ENCODE measurements at regions not wholly inside any gene's neighbourhood (a gene's known extent, or its start where the extent isn't known, plus 50 kb on each side); places are given as distances from the start of the nearest gene placed in this dataset.

DNA sequence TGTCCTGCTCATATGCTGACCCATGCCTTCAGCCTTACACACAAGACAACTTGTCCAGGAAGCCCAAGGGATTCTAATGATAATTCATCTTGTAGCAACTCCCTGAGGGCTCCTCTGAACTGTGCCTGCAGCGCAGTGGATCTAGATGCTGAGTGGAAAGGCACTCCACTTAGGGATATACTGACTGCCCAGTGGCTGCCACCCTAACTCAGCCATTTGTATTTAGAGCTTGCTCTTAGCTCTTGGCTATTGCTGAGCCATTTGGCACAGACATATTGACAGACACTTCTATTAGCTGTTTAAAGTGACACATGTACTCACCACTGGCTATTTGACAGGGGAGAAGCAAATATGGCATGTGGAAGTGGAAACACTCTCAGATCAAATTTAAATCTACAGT is 278.3 kb upstream of the SGK1 start (continued):
- TF ChIP-seq, protein P1, sequence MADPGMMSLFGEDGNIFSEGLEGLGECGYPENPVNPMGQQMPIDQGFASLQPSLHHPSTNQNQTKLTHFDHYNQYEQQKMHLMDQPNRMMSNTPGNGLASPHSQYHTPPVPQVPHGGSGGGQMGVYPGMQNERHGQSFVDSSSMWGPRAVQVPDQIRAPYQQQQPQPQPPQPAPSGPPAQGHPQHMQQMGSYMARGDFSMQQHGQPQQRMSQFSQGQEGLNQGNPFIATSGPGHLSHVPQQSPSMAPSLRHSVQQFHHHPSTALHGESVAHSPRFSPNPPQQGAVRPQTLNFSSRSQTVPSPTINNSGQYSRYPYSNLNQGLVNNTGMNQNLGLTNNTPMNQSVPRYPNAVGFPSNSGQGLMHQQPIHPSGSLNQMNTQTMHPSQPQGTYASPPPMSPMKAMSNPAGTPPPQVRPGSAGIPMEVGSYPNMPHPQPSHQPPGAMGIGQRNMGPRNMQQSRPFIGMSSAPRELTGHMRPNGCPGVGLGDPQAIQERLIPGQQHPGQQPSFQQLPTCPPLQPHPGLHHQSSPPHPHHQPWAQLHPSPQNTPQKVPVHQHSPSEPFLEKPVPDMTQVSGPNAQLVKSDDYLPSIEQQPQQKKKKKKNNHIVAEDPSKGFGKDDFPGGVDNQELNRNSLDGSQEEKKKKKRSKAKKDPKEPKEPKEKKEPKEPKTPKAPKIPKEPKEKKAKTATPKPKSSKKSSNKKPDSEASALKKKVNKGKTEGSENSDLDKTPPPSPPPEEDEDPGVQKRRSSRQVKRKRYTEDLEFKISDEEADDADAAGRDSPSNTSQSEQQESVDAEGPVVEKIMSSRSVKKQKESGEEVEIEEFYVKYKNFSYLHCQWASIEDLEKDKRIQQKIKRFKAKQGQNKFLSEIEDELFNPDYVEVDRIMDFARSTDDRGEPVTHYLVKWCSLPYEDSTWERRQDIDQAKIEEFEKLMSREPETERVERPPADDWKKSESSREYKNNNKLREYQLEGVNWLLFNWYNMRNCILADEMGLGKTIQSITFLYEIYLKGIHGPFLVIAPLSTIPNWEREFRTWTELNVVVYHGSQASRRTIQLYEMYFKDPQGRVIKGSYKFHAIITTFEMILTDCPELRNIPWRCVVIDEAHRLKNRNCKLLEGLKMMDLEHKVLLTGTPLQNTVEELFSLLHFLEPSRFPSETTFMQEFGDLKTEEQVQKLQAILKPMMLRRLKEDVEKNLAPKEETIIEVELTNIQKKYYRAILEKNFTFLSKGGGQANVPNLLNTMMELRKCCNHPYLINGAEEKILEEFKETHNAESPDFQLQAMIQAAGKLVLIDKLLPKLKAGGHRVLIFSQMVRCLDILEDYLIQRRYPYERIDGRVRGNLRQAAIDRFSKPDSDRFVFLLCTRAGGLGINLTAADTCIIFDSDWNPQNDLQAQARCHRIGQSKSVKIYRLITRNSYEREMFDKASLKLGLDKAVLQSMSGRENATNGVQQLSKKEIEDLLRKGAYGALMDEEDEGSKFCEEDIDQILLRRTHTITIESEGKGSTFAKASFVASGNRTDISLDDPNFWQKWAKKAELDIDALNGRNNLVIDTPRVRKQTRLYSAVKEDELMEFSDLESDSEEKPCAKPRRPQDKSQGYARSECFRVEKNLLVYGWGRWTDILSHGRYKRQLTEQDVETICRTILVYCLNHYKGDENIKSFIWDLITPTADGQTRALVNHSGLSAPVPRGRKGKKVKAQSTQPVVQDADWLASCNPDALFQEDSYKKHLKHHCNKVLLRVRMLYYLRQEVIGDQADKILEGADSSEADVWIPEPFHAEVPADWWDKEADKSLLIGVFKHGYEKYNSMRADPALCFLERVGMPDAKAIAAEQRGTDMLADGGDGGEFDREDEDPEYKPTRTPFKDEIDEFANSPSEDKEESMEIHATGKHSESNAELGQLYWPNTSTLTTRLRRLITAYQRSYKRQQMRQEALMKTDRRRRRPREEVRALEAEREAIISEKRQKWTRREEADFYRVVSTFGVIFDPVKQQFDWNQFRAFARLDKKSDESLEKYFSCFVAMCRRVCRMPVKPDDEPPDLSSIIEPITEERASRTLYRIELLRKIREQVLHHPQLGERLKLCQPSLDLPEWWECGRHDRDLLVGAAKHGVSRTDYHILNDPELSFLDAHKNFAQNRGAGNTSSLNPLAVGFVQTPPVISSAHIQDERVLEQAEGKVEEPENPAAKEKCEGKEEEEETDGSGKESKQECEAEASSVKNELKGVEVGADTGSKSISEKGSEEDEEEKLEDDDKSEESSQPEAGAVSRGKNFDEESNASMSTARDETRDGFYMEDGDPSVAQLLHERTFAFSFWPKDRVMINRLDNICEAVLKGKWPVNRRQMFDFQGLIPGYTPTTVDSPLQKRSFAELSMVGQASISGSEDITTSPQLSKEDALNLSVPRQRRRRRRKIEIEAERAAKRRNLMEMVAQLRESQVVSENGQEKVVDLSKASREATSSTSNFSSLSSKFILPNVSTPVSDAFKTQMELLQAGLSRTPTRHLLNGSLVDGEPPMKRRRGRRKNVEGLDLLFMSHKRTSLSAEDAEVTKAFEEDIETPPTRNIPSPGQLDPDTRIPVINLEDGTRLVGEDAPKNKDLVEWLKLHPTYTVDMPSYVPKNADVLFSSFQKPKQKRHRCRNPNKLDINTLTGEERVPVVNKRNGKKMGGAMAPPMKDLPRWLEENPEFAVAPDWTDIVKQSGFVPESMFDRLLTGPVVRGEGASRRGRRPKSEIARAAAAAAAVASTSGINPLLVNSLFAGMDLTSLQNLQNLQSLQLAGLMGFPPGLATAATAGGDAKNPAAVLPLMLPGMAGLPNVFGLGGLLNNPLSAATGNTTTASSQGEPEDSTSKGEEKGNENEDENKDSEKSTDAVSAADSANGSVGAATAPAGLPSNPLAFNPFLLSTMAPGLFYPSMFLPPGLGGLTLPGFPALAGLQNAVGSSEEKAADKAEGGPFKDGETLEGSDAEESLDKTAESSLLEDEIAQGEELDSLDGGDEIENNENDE (IDR thresholded peaks at IDR 0.05; ENCODE audit: insufficient replicate concordance, low read length): no peak
- TF ChIP-seq HDAC2 (IDR thresholded peaks at IDR 0.05; ENCODE audit: borderline replicate concordance in 1 of 2, low read depth in 2 of 2, low read length in 2 of 2) (no peak), SIX5 (IDR thresholded peaks at IDR 0.05; ENCODE audit: low read depth, low read length) (no peak), BACH1 (IDR thresholded peaks at IDR 0.05; ENCODE audit: low read length) (no peak), PHF8 (conservative IDR thresholded peaks at IDR 0.05; ENCODE audit: low read depth, low read length) (no peak), NRF1 (IDR thresholded peaks at IDR 0.05; ENCODE audit: low read depth, low read length) (no peak), SP4 (IDR thresholded peaks at IDR 0.05; ENCODE audit: low read length) (no peak), JUN (IDR thresholded peaks at IDR 0.05; ENCODE audit: low read depth, low read length) (no peak), JUND (IDR thresholded peaks at IDR 0.05; ENCODE audit: low read length) (no peak), FOSL1 (IDR thresholded peaks at IDR 0.05; ENCODE audit: insufficient read depth, low read depth, low read length) (no peak), POU5F1 (IDR thresholded peaks at IDR 0.05; ENCODE audit: low read depth, low read length) (no peak)
- TF ChIP-seq, protein P2, sequence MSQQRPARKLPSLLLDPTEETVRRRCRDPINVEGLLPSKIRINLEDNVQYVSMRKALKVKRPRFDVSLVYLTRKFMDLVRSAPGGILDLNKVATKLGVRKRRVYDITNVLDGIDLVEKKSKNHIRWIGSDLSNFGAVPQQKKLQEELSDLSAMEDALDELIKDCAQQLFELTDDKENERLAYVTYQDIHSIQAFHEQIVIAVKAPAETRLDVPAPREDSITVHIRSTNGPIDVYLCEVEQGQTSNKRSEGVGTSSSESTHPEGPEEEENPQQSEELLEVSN (IDR thresholded peaks at IDR 0.05): no peak
